Activated CD4-positive, alpha-beta T cell treated with anti-CD3 and anti-CD28 coated beads for 48 hours (primary cell): ENCODE measurements at regions not wholly inside any gene's neighbourhood (a gene's known extent, or its start where the extent isn't known, plus 50 kb on each side); places are given as distances from the start of the nearest gene placed in this dataset.

ENCODE experiments used
- DNase-seq: peaks from one replicate; pipeline ENCODE4 v3.0.0-alpha.2; 2020

DNA sequence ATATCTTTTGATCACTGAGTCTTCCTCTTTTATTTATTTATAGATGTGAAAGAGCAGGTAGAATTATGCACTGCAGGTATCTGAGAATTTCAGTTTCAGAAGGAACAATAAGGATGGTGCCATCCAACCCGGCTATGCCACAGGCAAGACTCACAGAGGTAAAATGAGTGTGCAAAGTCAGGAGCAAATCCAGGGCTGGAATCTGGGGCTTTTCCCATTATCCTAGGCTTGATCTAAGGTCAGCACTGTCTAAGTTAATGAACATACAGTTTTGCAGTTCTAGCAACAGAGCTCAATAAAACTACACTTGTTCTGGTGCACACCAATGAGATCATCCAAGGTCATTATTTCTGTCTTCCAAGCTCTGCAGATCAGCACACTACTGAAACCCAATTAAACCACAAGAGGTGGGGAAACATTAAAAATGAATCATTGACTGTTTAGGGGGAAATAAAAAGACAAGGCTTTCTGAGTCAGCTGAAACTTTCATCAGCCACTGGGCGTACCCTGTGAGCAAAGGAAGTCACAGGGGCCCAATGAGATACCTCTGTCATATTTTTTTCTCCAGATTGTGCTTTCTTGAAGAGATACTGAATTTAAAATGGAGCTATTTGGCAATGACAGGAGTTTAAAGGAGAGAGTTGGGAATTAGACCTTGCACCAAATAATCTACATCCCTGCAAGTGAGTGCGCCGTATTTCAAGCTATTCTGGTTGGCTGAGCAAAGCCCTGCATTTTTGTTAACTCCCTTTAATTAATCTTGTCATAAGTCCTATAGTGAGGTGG is 662.2 kb upstream of the ZNF608 start:
- no peak for DNase-seq

DNA sequence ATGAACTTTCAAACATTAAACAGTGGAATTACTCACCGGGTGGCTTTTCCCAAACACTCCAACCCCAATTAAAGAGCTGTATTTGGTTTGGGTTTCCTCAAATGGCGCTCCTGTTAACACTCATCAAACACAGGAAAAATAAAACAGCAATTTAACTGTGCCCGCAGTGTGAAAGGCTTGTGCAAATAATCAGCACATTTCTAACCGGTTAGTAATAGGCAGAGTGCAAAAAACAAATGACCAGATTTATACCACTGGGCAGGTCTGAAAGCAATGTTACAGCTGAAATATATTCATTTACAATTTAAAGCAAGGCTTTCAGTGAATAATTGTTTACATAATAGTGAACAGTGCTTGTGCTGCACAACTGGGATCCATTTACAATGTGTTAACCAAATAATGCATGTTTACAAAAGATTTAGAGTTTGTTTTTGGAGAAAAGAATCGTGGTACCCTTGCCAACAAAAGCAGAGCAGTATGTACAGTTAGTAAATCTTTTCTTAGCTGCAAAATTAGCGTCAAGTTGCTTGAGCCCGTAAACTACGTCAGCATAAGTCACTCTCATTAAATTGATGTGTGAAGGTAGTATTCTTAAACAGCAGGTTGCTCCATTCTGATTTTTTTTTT is 662.9 kb upstream of the ZNF608 start:
- DNase-seq: no peak

DNA sequence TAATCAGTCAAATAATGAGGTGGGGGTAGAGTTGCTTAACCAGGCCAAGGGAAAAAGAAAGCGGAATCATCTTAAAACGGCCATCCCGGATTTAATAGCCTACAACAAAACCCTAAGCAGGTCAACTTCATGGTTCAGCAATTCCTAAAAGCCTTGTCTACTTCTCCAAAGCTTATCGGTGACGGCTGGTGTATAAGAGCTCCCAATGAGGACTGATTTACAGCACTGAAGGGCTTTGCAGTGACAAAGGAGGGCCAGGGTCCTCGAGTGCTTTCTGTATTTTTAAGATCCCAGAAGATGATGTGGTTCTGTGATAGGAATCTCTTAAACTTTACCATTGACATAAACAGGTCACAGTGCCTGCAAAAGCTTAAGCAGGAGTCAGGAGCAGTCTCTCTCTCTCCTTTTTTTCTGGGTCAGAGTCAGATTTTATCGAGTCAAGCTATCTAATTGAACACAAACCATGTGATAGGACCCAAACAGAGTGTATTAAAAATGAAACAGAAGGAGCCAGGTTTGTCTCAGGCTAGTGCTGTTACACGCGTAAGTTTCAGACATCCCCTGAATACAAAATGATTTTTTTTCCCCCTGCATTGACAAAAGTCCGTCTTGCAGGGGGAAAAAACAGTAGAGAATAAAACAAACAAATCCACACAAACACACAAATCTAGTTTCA is 663.6 kb upstream of the ZNF608 start:
- DNase-seq: no peak

DNA sequence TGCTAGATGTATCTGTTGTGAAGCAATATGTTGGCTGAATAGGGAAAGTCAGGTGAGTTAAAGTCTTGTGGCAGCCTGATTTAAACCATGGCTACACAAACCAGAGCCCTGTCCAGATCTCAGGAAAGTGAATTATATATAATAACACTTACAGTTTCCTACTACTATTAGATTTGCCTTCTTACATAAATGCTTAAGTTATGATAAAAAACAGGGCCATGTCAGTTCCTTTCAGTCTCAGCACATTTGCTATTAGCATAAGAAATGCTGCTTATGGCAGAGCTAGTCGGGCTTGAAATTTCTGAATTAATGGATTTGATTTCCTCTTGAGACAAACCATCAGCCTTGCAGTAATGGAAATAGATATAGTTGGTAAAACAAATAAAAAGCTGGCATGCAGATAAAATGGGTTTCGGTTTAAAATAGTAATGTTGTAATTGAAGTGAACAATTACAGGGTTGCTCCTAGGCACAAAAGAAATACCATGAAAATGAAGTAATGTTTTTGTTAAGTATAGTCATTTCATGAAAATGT is 664.2 kb upstream of the ZNF608 start:
- no peak for DNase-seq

DNA sequence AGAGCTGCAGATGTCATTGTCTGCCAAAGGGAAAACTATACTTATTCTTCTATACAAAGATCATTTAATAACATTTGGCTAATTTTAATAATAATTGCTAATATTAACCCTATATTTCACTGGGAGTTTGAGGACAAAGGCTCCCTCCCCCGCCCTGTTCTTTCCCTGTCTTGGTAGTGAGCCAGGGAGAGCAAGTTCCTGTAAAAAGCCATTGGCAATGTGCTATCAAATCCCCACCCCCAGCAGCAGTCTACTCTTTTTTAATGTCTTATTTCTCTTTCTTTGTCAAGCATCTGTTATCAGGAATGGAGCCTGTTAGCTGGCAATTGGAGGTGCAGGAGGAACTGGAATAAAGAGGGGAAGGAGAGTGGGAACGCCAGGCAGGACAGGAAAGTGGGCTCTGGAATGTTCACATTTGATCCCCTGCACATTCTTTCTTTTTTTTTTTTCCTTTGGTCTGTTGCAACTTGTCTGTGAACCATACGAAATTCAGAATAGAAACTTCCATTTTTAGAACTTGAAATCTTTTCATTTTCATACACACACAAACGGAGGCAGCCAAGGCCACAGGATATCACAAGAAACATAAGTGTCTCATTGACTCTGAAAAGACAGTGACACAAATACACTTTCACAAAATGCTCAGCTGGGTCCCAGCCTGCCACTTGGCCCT is 664.8 kb upstream of the ZNF608 start:
- no peak for DNase-seq

DNA sequence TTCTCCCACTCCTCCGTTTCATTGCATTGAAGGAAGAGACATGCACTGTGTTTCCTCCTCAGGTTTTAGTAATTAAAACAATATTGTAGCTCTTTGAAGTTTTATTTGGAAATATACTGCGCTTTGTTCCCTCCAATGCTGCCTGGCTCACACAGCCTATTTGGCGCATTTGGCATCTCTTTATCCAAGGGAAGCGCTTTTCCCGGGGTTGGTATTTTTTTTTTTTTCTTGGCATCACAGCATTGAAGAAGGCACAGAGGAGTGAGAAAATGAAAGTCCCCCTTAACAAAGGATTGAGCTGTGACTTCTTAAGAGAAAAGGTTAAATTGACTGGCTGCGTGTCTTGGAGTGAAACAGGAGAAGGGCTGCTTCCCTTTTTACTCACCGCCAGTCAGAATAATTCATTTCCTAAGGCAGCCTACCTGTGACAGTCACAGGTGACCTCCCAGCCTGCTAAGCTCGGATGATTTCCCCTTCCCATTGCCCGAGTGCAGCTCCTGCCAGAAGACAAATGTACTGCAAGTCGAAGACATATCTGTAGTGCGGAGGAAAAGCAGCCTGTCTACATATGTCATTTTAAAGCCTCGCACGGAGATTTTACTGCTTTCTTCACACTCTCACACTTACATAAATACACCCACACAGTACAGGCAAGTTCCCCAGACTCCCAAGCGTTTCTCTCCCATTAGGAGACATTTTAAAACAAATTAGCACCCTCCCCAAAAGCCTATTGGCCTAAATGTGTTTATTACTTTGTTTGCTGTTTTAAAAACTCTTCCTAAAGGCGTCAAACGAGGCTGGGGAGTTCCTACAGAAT is 665.5 kb upstream of the ZNF608 start:
- no peak for DNase-seq

DNA sequence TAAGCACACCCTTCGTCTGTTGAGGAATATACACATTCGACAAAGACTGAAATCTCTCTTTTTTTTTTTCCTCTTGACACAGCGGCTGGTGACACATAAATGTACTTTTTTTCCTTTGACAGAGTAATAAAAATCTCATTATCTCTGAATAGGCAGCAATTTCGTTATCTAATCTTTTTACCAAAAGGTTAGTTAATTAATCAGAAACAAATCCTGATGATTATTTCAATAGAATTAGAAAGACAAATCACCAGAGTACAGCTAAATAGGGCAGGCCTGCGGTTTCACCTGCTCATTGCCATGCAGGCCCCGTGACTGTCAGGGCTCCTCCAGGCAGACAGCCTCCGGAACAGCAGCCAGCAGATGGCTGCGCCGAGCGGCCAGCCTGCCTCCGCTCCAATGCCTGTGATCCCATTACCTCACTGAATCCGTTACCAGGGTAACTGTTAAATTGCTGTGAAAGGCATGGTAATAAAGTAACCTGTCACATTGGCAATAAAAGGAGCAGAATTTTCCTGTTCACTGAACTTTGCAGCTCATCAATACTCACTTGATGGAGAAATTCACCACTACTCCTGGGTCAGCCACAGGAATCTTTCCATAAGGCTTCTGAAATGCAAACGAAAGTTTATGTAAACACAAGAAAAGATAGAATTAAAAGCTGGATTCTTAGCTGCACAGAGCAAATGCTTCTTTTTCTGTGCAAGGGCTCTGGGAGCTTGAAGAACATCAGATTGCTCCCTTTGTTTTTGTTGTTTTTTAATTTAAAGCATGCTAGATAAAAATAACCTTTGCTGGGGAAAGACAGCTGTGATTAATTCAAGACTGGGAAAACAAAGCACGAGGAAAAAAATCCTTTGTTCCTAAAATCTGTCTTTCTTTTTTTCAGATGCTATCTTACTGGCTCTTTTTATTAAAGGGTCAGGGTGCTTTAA is 666.4 kb upstream of the ZNF608 start:
- no peak for DNase-seq

DNA sequence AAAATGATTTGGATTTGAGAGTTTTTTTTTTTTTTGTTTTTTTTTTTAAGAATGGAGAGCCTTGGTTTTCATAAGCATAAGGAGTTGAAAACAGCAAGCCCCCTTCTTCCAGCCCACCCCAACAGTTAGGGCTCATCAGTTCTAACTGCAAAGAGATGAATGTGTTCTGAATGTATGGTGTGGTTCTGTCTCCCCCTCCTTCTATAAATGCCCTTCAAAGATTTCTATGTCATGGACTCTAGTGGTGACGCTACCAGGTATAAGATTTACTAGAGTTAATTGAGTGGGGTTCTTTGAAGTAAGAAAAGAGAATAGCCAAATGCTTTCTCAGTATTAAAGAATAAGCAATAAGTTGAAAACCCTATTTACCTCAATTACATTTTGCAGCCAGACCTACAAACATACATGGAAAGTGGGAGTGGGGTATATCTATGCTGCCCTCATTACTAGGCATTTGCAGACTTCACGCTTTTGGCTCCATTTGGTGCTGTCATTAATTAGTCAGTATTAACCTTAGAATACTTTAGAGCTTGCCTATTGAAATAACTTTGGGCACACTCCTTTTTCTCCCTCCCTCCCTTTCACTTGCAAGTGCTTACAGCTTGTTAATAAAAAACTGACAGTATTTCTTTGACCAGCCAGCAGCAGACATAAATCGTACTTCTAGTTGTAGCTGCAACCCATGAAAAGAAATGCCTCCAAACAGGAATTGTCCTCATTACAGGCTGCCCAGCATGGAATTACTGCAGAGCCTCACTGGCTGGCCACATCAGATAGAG is 667.2 kb upstream of the ZNF608 start:
- no peak for DNase-seq

DNA sequence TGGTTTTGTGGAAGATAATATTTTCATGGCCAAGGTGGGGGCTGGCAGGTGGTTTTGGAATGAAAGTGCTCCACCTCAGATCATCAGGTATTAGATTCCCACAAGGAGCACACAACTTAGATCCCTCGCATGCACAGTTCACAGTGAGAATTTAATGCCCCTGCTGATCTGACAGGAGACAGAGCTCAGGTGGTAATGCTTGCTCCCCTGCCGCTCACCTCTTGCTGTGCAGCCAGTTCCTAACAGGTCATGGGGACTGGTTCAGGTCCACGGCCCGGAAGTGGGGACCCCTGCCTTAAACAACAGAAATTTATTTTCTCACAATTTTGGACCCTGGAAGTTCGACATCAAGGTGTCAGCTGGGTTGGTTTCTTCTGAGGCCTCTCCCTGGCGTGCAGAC is 668.7 kb upstream of the ZNF608 start:
- DNase-seq: no peak

DNA sequence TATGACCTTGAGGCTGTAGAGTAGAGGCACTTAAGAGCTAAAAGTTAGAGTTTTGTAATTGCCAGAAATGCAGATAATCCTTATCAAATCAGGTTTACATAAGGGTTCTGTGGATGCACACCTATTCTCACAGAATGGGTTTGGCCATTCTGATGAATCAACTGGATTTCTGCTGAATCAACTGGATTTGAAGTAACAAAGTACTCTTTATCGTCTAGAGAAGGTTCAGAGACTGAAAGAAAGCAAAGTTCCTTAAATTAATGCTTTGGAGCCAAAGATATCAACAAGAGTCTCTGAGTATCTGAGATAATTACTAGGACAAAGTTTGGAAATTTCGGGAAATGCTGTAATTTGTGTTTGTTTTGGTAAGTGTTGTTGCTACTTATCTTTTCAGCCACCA is 669.6 kb upstream of the ZNF608 start:
- DNase-seq: no peak

DNA sequence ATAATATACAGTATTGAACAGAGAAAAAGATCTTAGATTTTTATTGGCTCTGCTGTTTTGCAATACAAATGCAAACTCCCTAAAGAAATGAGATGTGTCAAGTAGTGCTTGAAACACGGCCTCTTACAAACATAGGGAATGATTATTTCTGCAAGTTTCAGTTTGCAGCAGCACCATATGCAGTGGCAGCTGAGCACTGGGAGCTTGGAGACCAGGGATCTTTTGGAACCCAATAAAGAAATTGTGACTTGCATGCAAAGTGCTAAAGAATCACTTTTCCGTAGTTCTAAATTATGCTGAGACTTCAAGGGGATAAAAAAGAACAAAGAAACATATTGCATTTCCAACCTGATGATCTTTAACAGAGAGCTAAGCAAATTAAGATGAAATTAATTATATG is 674.6 kb upstream of the ZNF608 start:
- DNase-seq: no peak

DNA sequence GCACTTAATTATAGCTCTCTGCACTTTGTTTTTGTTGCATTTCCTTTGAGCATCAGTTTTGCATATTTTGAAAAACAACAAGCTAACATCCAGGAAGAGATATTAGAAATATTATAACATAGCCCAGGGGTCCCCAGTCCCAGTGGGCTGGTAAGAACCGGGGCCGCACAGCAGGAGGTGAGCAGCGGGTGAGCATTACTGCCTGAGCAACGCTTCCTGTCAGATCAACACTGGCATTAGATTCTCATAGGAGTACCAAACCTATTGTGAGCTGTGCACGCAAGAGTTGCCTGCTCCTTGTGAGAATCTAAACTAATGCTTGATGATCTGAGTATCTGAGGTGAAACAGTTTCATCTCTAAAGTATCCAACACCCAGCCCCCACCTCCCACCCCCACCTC is 675.9 kb upstream of the ZNF608 start:
- DNase-seq: no peak

DNA sequence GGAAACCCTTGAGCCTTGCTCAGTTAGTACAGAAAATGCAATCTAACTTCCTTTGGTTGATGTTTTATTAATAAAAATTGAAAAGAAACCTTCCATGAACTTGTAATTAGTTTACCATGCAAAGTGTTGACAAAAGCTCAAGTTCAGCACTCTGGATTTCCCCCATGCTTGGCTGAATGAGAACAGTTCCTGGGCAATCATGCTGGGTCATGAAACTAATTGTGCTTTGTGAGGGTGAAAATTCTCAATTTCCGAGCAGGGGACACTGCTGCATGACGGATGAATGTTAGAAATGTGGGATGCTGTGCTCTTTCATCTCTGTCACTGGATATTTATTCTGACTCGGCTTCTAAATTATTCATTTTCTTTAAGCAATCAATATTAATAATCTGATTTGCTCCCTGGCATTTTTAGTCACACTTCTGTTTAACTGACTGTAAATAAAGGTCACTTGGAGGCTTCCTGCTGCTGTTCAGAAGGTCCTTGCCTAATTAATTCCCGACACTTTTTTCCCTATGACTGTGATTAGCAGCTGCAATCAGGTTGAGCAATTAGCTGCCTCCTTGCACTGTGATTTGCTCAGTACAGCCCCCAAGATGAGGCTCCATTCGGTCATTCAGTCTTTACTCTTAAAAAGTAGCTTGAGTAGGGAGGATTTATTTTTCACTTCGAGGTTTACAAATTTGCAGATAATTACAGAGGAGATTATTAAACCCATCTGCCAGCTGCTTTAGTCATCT is 678.1 kb upstream of the ZNF608 start:
- no peak for DNase-seq

DNA sequence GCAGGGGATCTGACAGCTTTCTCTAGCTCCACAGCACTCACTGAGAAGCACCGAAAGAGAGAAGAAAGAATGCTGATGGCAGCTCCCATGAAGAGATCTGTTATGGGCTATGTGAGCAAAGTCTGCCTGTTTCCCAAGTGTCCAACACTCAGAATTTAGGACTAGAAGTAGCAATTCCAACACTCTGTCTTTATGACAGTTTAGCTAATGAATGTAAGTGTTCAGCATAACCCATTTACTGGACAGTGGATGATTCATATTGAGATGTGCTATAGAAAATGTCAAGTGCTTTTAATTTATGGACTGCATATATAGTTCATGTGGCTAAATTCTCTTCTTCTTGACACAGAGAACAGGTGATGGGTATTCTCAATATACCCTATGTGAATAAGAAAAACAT is 683.1 kb upstream of the ZNF608 start:
- no peak for DNase-seq

DNA sequence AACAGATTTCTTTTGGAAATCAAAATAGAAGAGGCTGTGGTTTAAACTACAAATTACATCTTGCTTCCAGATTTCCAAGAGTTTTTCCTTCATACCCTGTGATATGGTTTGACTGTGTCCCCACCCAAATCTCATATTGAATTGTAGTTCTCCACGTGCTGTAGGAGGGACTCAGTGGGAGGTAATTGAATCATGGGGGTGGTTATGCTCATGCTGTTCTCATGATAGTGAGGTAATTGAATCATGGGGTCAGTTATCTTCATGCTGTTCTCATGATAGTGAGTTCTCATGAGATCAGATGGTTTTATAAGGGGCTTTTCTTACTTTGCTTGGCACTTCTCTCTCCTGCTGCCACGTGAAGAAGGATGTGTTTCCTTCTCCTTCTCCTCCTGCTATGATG is 687.0 kb upstream of the ZNF608 start:
- no peak for DNase-seq

DNA sequence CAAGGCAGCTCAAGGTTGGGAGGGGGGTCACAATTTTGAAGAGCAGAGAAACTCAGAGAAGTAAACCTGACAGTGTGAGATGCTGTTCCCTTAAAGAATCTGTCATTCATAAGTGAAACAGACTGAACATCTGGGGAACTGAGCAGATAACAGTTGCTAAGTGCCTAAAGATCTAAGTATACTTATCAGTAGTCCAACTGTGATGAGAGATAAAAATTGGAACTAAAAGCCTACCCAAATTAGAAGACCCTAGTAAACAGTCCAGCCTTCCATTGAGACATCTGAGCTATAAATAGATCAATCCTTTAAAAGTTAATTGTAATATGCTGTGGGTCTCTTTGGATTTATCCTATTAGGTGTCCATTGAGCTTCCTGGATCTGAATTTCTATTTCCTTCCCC is 692.8 kb upstream of the ZNF608 start:
- no peak for DNase-seq

DNA sequence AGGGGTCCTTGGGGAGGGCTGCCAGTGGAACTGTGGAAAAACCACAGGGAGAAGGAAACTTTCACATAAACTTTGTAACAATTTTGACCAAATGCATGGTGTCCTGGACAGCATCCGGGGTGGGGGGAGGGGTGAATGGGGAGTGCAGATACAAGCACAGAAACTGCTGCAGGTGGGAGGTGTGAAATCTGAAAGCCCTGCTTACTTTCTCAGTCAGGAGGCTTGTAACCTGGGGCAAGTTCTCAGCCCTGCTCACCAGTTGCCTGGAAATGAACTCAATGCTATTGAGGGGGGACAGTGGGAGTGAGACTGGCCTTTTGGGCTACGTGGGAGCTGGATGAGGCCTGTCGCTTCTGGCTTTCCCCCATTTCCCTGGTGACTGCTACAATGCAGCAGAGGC is 694.5 kb upstream of the ZNF608 start:
- no peak for DNase-seq

DNA sequence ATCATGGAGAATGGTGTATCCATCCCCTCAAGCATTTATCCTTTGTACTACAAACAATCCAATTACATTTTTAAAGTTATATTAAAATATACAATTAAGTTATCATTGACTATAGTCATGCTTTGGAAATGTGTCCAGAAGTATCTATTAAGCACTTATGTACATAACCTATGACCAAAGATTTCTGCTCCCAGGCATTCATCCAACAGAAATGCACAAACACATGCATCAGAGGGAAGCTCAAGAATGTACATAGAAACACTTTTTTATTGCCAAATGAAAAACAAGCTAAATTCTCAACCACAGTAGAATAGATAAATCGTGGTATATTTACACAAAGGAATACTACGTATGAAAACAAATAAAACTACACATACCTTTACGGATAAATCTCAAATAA is 700.5 kb upstream of the ZNF608 start:
- DNase-seq: no peak

DNA sequence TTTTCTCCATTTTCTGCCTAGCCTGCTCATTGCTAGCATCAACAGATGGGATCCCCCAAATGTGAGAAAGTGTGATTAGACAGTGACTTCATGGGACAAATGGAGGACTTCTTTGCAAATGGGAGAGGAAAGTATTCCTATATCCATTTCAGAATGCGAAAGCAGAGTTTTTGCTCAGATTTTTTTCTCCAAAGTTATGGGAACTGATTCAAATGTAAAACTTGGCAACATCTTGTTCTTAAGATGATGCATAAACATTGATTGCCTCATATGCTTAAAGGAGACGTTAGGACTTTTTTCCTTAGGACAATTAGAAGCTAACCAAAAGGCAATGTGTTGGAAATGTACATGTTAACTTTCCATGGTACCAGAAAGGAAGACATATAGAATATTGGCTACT is 704.3 kb upstream of the ZNF608 start:
- DNase-seq: no peak

DNA sequence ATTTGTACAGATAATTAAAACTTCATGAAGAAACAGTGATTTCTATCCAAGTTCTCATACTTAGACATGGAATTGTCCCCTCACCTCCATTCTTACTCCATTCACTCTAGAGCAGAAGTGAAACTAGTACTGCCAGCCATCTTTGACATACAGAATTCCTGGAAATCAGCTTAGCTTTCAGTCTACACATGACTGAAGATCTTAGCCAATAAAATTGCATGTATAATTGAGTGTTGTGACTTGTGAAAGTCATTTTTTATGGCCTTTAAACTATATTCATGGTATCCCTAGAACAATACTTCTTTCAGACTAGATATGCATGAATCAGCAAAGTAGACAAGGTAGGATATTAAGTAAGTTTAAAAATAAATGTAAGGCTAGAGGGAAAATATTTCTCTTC is 705.2 kb upstream of the ZNF608 start:
- no peak for DNase-seq
